ENCODE measurements at regions not wholly inside any gene's neighbourhood (a gene's known extent, or its start where the extent isn't known, plus 50 kb on each side); places are given as distances from the start of the nearest gene placed in this dataset.

GRCh38 chr12:67472539-67472938 lies 176.0 kb upstream of the DYRK2 start:
- TF ChIP-seq TOX (CRISPR knock-in tag; IDR thresholded peaks at IDR 0.05; ENCODE audit: borderline replicate concordance) (no peak), CSDC2 (CRISPR knock-in tag; IDR thresholded peaks at IDR 0.05) (no peak), ZNF565 (CRISPR knock-in tag; conservative IDR thresholded peaks at IDR 0.05; ENCODE audit: low read depth) (no peak), ZFP3 (CRISPR knock-in tag; IDR thresholded peaks at IDR 0.05) (no peak), PATZ1 (CRISPR knock-in tag; IDR thresholded peaks at IDR 0.05; ENCODE audit: borderline replicate concordance) (no peak), CREB5 (CRISPR knock-in tag; IDR thresholded peaks at IDR 0.05; ENCODE audit: low read depth) (no peak), GLIS3 (CRISPR knock-in tag; IDR thresholded peaks at IDR 0.05) (no peak), TSHZ2 (CRISPR knock-in tag; IDR thresholded peaks at IDR 0.05) (no peak), POU6F1 (CRISPR knock-in tag; IDR thresholded peaks at IDR 0.05; ENCODE audit: borderline replicate concordance, low read depth) (no peak), BACH2 (CRISPR knock-in tag; IDR thresholded peaks at IDR 0.05; ENCODE audit: borderline replicate concordance) (no peak), RARB (CRISPR knock-in tag; IDR thresholded peaks at IDR 0.05) (no peak), ZNF70 (CRISPR knock-in tag; IDR thresholded peaks at IDR 0.05) (no peak), ARNTL (CRISPR knock-in tag; IDR thresholded peaks at IDR 0.05; ENCODE audit: borderline replicate concordance, low read depth) (no peak), ZFP30 (CRISPR knock-in tag; IDR thresholded peaks at IDR 0.05) (no peak)

All from SK-N-SH treated with all-trans-retinoic acid at 6 μM for 48 hours (cell line).